PC-3 (cell line): ENCODE measurements at regions not wholly inside any gene's neighbourhood (a gene's known extent, or its start where the extent isn't known, plus 50 kb on each side); places are given as distances from the start of the nearest gene placed in this dataset.
"Not testable (repeated sequence)": the region's sequence is repeated elsewhere in the genome, so short reads cannot be mapped to it uniquely, and the experiment has no call there.

ENCODE experiments used
- ATAC-seq: fragments of 200-7000 bp; cut with Tn5 transposase; 2 replicates; pipeline ENCODE4 v1.9.1; 2020; ENCODE audit warnings: mild to moderate bottlenecking, moderate library complexity
- BruUV-seq: library from RNA; stranded (reverse); fragments of 400-500 nt; replicated peaks from 2 replicates; lab custom pipeline; 2021; lab: Mats Ljungman, UMichigan
- CTCF ChIA-PET: fragments of 300-600 bp; sonication (Branson Sonifier 250); formaldehyde crosslinking; loops from one replicate; lab custom pipeline; 2022; ENCODE audit warnings: antibody characterized with exemption; lab: Charles Lee
- POLR2A ChIA-PET: fragments of 300-600 bp; sonication (Branson Sonifier 250); formaldehyde crosslinking; loops from one replicate; lab custom pipeline; 2022; ENCODE audit warnings: antibody characterized with exemption; ENCODE audit not compliant: unreplicated experiment; lab: Charles Lee
- DNase-seq: peaks from one replicate; pipeline ENCODE4 v3.0.0-alpha.2; 2015
- H2AFZ ChIP-seq: fragments of 300-600 bp; sonication (generic); 2 replicates; pipeline ENCODE4 v1.6.0; 2016; ENCODE audit warnings: antibody characterized with exemption, low read length
- H3F3A ChIP-seq: fragments of 300-600 bp; sonication (generic); one replicate; pipeline ENCODE4 v1.6.0; 2017; ENCODE audit warnings: antibody characterized with exemption, low read length, control low read depth, mild to moderate bottlenecking; ENCODE audit not compliant: unreplicated experiment
- H3K27ac ChIP-seq: fragments of 300-600 bp; sonication (generic); 2 replicates; pipeline ENCODE4 v1.5.1; 2016; ENCODE audit warnings: mild to moderate bottlenecking, low read length
- H3K27me3 ChIP-seq: fragments of 300-600 bp; sonication (generic); 2 replicates; pipeline ENCODE4 v1.6.1; 2016; ENCODE audit warnings: low read length, mixed read lengths
- H3K36me3 ChIP-seq: fragments of 300-600 bp; sonication (generic); 2 replicates; pipeline ENCODE4 v1.6.1; 2016; ENCODE audit warnings: low read depth, mixed run types, low read length, mixed read lengths
- H3K4me1 ChIP-seq: fragments of 300-600 bp; sonication (generic); 2 replicates; pipeline ENCODE4 v1.5.1; 2016; ENCODE audit warnings: low read length; ENCODE audit not compliant: insufficient read depth
- H3K4me2 ChIP-seq: fragments of 300-600 bp; sonication (generic); 2 replicates; pipeline ENCODE4 v1.6.0; 2016; ENCODE audit warnings: low read length
- H3K4me3 ChIP-seq: fragments of 300-600 bp; sonication (generic); 2 replicates; pipeline ENCODE4 v1.5.1; 2016; ENCODE audit warnings: mild to moderate bottlenecking, low read length, mixed read lengths
- H3K79me2 ChIP-seq: fragments of 300-600 bp; sonication (generic); 2 replicates; pipeline ENCODE4 v1.6.1; 2017; ENCODE audit warnings: low read length, mixed read lengths
- H3K9ac ChIP-seq: fragments of 300-600 bp; sonication (generic); 2 replicates; pipeline ENCODE4 v1.6.0; 2016; ENCODE audit warnings: mild to moderate bottlenecking, low read length
- H3K9me2 ChIP-seq: fragments of 300-600 bp; sonication (generic); replicated peaks from 2 replicates; pipeline ENCODE4 v1.6.1; 2016; ENCODE audit warnings: mixed run types, low read length, mixed read lengths
- H3K9me3 ChIP-seq: fragments of 300-600 bp; sonication (generic); 2 replicates; pipeline ENCODE4 v1.6.1; 2016; ENCODE audit warnings: low read length, mixed read lengths
- H4K20me1 ChIP-seq: fragments of 300-600 bp; sonication (generic); 2 replicates; pipeline ENCODE4 v1.6.1; 2016; ENCODE audit warnings: low read length, mixed read lengths
- intact Hi-C: fragments of 100-400 bp; cut with micrococcal nuclease; formaldehyde crosslinking; loops from 2 replicates; pipeline ENCODE4 v1.9.0; 2023
- TF ChIP-seq, protein P1 (sequence below): fragments of 300-600 bp; sonication (generic); conservative IDR thresholded peaks from 2 replicates; pipeline ENCODE4 v1.5.1; 2017; ENCODE audit warnings: antibody characterized with exemption, low read depth, mild to moderate bottlenecking, low read length

DNA sequence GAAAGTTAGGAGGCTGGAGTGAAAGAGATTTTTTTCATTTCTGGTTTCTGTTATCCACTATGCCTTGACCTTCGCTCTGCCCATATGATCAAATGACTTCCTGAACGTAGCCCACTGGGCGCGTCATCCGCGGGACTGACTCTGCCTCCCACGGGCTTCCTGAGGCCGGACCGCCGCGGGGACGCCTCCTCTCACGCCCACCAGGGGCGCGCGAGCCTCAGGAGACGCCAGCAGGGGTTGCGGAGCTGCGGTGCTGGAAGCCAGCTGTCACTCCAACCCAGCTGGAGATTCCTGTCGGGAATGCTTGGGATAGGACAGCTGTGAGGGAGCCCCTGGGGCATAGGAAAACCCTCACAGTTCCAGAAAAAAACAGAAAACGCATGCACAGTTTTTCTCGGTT is 461.5 kb downstream of the FOXD4L4 start:
- H3K4me2 ChIP-seq, H3K9me3 ChIP-seq, H3F3A ChIP-seq, H3K4me1 ChIP-seq, H4K20me1 ChIP-seq, CTCF ChIA-PET, H3K4me3 ChIP-seq, H3K27ac ChIP-seq, H3K36me3 ChIP-seq, POLR2A ChIA-PET, H3K9me2 ChIP-seq, H3K27me3 ChIP-seq, H3K79me2 ChIP-seq, intact Hi-C loops, H2AFZ ChIP-seq, DNase-seq, H3K9ac ChIP-seq, ATAC-seq, BruUV-seq: not testable (repeated sequence)

DNA sequence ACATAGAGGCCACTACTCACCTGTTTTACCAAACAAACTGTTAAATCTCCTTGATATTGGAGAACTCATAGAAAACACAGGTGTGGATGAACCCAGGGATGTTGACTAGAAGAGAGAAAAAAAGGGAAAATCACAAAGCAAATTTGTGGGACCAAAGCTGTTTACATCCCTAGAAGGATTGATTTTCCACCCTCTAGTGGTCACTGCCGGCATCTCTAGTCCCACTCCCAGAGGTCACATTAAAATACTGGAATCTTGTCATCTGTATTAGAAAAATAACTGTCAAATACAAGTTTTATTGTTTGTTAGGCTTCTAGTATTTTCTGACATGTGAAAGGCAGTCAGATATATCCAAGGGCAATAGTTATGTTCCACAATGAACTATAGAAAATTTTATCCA is 469.7 kb downstream of the FOXD4L4 start:
- intact Hi-C loops, POLR2A ChIA-PET: not testable (repeated sequence)

DNA sequence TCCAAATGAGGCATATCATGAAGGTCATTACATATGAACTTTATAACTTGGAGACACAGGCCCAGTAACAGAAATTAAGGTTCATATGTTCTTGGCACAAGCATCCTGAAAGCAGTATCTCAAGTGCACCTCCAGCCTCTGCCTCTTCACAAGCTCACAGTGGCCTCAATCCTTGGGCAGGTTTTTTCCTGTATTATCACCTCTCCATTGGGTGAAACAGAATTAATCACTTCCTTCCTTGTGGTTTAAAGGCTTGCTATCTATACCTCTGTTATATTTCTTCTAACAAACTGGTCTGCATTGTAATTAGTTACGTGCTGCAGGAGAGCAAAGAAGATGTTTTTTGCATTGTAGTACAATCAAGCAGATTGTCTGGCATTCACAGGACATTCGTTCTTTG is 471.0 kb downstream of the FOXD4L4 start:
- BruUV-seq, ATAC-seq, H3K4me2 ChIP-seq, H3K79me2 ChIP-seq, POLR2A ChIA-PET, H3K27me3 ChIP-seq, H3K9ac ChIP-seq, H4K20me1 ChIP-seq, CTCF ChIA-PET, intact Hi-C loops, H3K36me3 ChIP-seq, H3K4me1 ChIP-seq, H3F3A ChIP-seq, H3K9me2 ChIP-seq, H3K27ac ChIP-seq, H3K4me3 ChIP-seq, DNase-seq, H2AFZ ChIP-seq, H3K9me3 ChIP-seq: not testable (repeated sequence)

More for the DNA sequence above, 469.7 kb downstream of the FOXD4L4 start:
- BruUV-seq, H3K9me3 ChIP-seq, H3K79me2 ChIP-seq, H3K27me3 ChIP-seq, CTCF ChIA-PET, H3K4me2 ChIP-seq, H3K4me3 ChIP-seq, H2AFZ ChIP-seq, H3K4me1 ChIP-seq, DNase-seq, H3K9me2 ChIP-seq, H3K36me3 ChIP-seq, H3F3A ChIP-seq, H3K9ac ChIP-seq, H4K20me1 ChIP-seq, H3K27ac ChIP-seq: not testable (repeated sequence)
- ATAC-seq: peak; percentile 75

DNA sequence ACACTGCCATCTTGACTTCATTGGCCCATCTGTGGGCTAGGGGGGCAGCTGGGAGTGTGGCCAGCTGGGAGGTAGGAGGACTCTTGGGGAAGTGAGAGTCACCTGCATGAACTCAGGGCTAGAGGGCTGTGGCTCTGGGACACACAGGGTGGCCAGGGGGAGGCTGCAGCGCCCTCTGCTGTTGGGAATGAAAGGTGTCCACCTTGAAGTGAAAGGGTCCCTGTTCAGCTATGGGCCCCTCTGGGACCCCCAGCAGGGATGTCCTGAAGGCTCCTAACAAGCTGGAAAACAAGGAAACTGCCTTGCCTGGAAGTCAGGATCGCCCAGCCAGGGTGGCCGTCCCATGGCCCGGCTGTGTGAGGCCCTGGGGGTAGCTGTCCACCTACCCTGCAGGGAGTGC is 507.8 kb downstream of the FOXD4L4 start:
- H3K4me1 ChIP-seq, H3K79me2 ChIP-seq, H4K20me1 ChIP-seq, intact Hi-C loops, ATAC-seq, H3F3A ChIP-seq, H3K27me3 ChIP-seq, H3K9ac ChIP-seq, H3K4me2 ChIP-seq, H3K36me3 ChIP-seq, BruUV-seq, H2AFZ ChIP-seq, CTCF ChIA-PET, H3K4me3 ChIP-seq, H3K27ac ChIP-seq, H3K9me3 ChIP-seq, POLR2A ChIA-PET, H3K9me2 ChIP-seq, DNase-seq: not testable (repeated sequence)
- TF ChIP-seq, protein P1, sequence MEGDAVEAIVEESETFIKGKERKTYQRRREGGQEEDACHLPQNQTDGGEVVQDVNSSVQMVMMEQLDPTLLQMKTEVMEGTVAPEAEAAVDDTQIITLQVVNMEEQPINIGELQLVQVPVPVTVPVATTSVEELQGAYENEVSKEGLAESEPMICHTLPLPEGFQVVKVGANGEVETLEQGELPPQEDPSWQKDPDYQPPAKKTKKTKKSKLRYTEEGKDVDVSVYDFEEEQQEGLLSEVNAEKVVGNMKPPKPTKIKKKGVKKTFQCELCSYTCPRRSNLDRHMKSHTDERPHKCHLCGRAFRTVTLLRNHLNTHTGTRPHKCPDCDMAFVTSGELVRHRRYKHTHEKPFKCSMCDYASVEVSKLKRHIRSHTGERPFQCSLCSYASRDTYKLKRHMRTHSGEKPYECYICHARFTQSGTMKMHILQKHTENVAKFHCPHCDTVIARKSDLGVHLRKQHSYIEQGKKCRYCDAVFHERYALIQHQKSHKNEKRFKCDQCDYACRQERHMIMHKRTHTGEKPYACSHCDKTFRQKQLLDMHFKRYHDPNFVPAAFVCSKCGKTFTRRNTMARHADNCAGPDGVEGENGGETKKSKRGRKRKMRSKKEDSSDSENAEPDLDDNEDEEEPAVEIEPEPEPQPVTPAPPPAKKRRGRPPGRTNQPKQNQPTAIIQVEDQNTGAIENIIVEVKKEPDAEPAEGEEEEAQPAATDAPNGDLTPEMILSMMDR: 0 out of 2 replicates have a peak, but pooled peaks have one; percentile 8

DNA sequence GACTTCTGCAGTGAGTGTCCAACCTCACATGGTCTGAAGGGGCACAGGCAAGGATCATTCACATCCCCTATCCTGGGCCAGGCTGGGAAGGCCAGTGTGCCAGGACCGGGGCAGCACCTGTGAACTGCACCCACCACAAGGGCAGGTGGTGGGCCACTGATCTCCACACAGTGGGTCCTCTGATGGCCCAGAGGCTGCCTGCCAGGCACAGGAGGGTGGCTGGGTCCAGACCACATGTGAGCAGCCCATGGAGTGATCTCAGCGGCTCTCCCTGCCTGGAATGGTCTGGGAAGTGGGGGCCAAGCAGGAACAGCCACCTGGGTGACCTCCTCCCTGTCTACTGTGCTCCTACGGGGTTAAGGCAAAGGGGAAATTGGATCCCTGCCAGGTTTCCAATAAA is 508.5 kb downstream of the FOXD4L4 start:
- H3K9me3 ChIP-seq, H3K27ac ChIP-seq, H3K4me3 ChIP-seq, H2AFZ ChIP-seq, H3K9me2 ChIP-seq, H4K20me1 ChIP-seq, CTCF ChIA-PET, H3K27me3 ChIP-seq, H3K79me2 ChIP-seq, intact Hi-C loops, ATAC-seq, H3F3A ChIP-seq, H3K4me2 ChIP-seq, H3K36me3 ChIP-seq, BruUV-seq, H3K9ac ChIP-seq, H3K4me1 ChIP-seq, POLR2A ChIA-PET: not testable (repeated sequence)
- DNase-seq: peak; percentile 0

DNA sequence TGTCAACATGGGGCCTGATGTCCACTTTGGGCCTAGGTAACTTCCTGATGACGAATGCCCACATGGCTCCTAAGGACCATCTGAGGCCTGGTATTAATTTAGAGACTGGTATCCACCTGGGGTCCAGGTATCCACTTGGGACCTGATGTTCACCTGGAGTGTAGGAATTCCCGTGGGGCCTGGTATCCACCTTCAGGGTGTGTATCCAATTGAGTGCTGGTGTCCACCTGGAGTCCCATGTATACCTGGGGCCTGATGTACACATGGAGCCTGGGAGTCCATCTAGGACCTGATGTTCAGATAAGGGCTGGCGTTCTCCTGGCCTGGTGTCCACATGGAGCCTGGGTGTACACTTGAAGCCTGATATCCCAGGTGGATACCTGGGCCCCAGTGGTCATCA is 520.6 kb downstream of the FOXD4L4 start:
- H3K4me1 ChIP-seq, BruUV-seq, H3K27me3 ChIP-seq, DNase-seq, H3K4me3 ChIP-seq, H3K9ac ChIP-seq, H3K36me3 ChIP-seq, H3K4me2 ChIP-seq, intact Hi-C loops, ATAC-seq, H3K9me2 ChIP-seq, H3K79me2 ChIP-seq, H3K27ac ChIP-seq, H4K20me1 ChIP-seq, POLR2A ChIA-PET, H2AFZ ChIP-seq, H3F3A ChIP-seq, CTCF ChIA-PET, H3K9me3 ChIP-seq: not testable (repeated sequence)
